Colonic mucosa (tissue), 4 donors: ENCODE measurements at regions not wholly inside any gene's neighbourhood (a gene's known extent, or its start where the extent isn't known, plus 50 kb on each side); places are given as distances from the start of the nearest gene placed in this dataset.

Experiments used
- DNase-seq: peaks from one replicate; pipeline ENCODE4 v3.0.0-alpha.2; 2020
- H3K27ac ChIP-seq: fragments of 200-600 bp; one replicate; pipeline ENCODE4 v1.8.0; 2021
- H3K27me3 ChIP-seq: fragments of 200-600 bp; one replicate; pipeline ENCODE4 v1.8.0; 2021
- H3K36me3 ChIP-seq: fragments of 200-600 bp; one replicate; pipeline ENCODE4 v1.8.0; 2021
- H3K4me1 ChIP-seq: fragments of 200-600 bp; one replicate; pipeline ENCODE4 v1.8.0; 2021; ENCODE audit warnings: mild to moderate bottlenecking
- H3K4me3 ChIP-seq: fragments of 200-600 bp; one replicate; pipeline ENCODE4 v1.8.0; 2021
- H3K9ac ChIP-seq, 2 donors: one replicate each; pipeline ENCODE4 v1.7.0; 2013; ENCODE audit warnings: control low read depth in 2 of 2, low read depth in 2 of 2, low read length in 2 of 2
- H3K9me3 ChIP-seq: fragments of 200-600 bp; one replicate; pipeline ENCODE4 v1.8.0; 2021
- CTCF ChIP-seq: fragments of 200-600 bp; IDR thresholded peaks from one replicate; pipeline ENCODE4 v1.8.0; 2022; ENCODE audit warnings: antibody characterized with exemption, mild to moderate bottlenecking
- intact Hi-C: fragments of 100-400 bp; cut with DNase I; formaldehyde crosslinking; loops from one replicate; pipeline ENCODE4 v1.14.1; 2022
- donor health status: healthy.
- donor health status: DM: no; HTN: no; CAD: no.
- donor health status: DM: no; HTN: no; CAD: no.

- Histone ChIP-seq H3K9ac (no peak overlapping the region), H3K27ac (no peak overlapping the region), H3K4me1 (no peaks in the 10 kb centered on the region), H3K4me3 (no peak overlapping the region), H3K36me3 (no peaks in the 10 kb centered on the region), H3K27me3 (no peaks in the 10 kb centered on the region), H3K9me3 (no peaks in the 10 kb centered on the region)
- no peak for TF ChIP-seq CTCF
- intact Hi-C loops, result loop anchor here (10.0 kb wide), 2 partner anchors 376 to 636 kb away; no protein-coding TSS in a partner anchor
- no peak for DNase-seq
Observed at GRCh38 chr15:36498916-36499315, 80.5 kb upstream of the CDIN1 start.

GRCh38 chr15:36499412-36500389, 79.7 kb upstream of the CDIN1 start:
- Histone ChIP-seq H3K4me3 (no peak overlapping the region), H3K36me3 (no peaks in the 10 kb centered on the region), H3K4me1 (no peaks in the 10 kb centered on the region), H3K9me3 (no peaks in the 10 kb centered on the region), H3K27ac (no peak overlapping the region), H3K27me3 (no peaks in the 10 kb centered on the region), H3K9ac (no peak overlapping the region)
- no peak for TF ChIP-seq CTCF
- intact Hi-C loops, result loop anchor here (10.0 kb wide), 2 partner anchors 375 to 635 kb away; no protein-coding TSS in a partner anchor
- DNase-seq, result no peak

- DNase-seq, result peak; percentile 25
Observed at GRCh38 chr15:36501063-36501678, 78.3 kb upstream of the CDIN1 start.

GRCh38 chr15:36502509-36502908, 76.9 kb upstream of the CDIN1 start:
- Histone ChIP-seq H3K4me3 (no peak overlapping the region), H3K4me1 (no peaks in the 10 kb centered on the region), H3K9me3 (no peaks in the 10 kb centered on the region), H3K27me3 (no peaks in the 10 kb centered on the region), H3K9ac (no peak overlapping the region), H3K27ac (no peak overlapping the region), H3K36me3 (no peaks in the 10 kb centered on the region)
- DNase-seq, result no peak
- intact Hi-C loops, result no loop called here
- TF ChIP-seq CTCF, result no peak

More at GRCh38 chr15:36501063-36501678, 78.3 kb upstream of the CDIN1 start:
- Histone ChIP-seq H3K4me1 (no peaks in the 10 kb centered on the region), H3K4me3 (no peak overlapping the region), H3K27ac (no peak overlapping the region), H3K9ac (no peak overlapping the region), H3K27me3 (no peaks in the 10 kb centered on the region), H3K36me3 (no peaks in the 10 kb centered on the region), H3K9me3 (no peaks in the 10 kb centered on the region)
- TF ChIP-seq CTCF, result peak; percentile 55
- intact Hi-C loops, result no loop called here

- H3K27ac ChIP-seq, result no peak overlapping the region
- H3K4me1 ChIP-seq, result no peaks in the 10 kb centered on the region
- H3K4me3 ChIP-seq, result no peak overlapping the region
- intact Hi-C loops, result no loop called here
- no peaks in the 10 kb centered on the region for H3K36me3 ChIP-seq
- DNase-seq, result no peak
- H3K9ac ChIP-seq, result no peak overlapping the region
- no peaks in the 10 kb centered on the region for H3K9me3 ChIP-seq
- no peaks in the 10 kb centered on the region for H3K27me3 ChIP-seq
- TF ChIP-seq CTCF, result no peak
Observed at GRCh38 chr15:36506733-36507356, 72.6 kb upstream of the CDIN1 start.
